ENCODE measurements at regions not wholly inside any gene's neighbourhood (a gene's known extent, or its start where the extent isn't known, plus 50 kb on each side); places are given as distances from the start of the nearest gene placed in this dataset.

DNA sequence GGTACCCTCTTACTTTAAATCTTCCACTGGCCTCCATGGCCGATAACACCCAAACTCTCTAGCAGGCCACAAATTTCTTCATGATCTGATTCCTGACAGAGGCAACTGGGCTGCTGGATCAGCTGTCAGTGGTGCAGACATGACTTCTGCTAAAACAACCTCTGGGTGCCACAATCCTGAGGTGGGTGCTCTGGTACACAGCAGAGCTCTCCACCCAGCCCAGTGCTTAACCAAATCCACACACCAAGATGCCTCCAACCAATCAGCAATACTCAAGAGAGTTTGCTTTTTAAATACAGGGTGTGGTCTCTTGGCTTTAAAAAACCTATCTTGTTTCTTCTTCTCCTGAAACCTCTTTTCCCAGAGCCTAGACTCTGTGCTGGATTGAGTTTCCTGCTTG lies 126.6 kb upstream of the SPACA1 start:
- peaks cover 0 to 20% (median 10%) of the 10 kb centered on the region in 5 donors for H3K27me3 Mint-ChIP-seq
- CTCF ChIA-PET = no interaction called here

DNA sequence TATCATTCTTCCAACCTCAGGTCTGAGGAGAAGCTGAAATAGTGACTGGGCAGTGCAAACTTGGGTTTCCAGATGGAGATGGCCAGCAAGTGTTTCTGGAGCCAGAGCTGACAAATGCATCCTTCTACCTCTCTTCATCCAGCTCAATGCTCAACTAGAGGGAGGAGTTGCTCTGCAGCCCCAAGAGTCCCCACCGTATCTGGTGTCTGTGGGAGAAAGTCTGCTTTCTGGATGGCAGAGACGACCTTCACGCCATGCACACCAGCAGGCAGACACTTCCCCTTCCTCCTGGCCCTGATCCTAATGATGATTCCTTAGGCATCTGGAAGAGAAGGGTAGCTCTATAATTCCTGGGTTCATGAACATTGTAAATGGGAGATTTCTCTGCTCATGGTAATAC lies 127.4 kb upstream of the SPACA1 start:
- Mint-ChIP-seq H3K27me3 (peaks cover 6 to 20% (median 8%) of the 10 kb centered on the region in 5 donors), H3K27ac (no peak overlapping the region)

More for the DNA sequence above, 126.6 kb upstream of the SPACA1 start:
- H3K36me3 ChIP-seq (ENCODE audit: control insufficient read depth in 2 of 3, insufficient read depth in 3 of 3, low read length in 3 of 3) = no peaks in the 10 kb centered on the region
- H3K27me3 ChIP-seq (ENCODE audit: control insufficient read depth in 2 of 2, insufficient read depth in 2 of 2, low read length in 2 of 2) = no peaks in the 10 kb centered on the region
- H3K27ac Mint-ChIP-seq = no peak overlapping the region
- H3K36me3 Mint-ChIP-seq = no peaks in the 10 kb centered on the region
- DNase-seq (no peak), ATAC-seq (no peak)
- H3K4me3 Mint-ChIP-seq = no peak overlapping the region
- peaks cover 0 to 5% of the 10 kb centered on the region in 2 donors for H3K4me1 ChIP-seq (ENCODE audit: control insufficient read depth in 2 of 2, insufficient read depth in 2 of 2, low read length in 2 of 2)
- H3K9me3 ChIP-seq (ENCODE audit: control insufficient read depth in 2 of 3, low read length in 3 of 3) = no peaks in the 10 kb centered on the region
- no peak overlapping the region for H3K27ac ChIP-seq (ENCODE audit: low read depth, low read length)
- H3K9me3 Mint-ChIP-seq = peaks cover 0 to 3% (median 0%) of the 10 kb centered on the region in 11 donors
- POLR2A ChIA-PET = no interaction called here
- H3K4me1 Mint-ChIP-seq = peaks cover 0 to 8% (median 0%) of the 10 kb centered on the region in 7 donors
- no peak overlapping the region for H3K4me3 ChIP-seq (ENCODE audit: low read length)
- intact Hi-C loops (cut with micrococcal nuclease) = loop anchor here in 1 of 2 donors (10.0 kb wide), 1 partner anchor 86 kb away; no protein-coding TSS in a partner anchor

GRCh38 chr6:87919416-87919815 lies 128.2 kb upstream of the SPACA1 start:
- ChIA-PET CTCF (no interaction called here), POLR2A (no interaction called here)

More for the DNA sequence above, 127.4 kb upstream of the SPACA1 start:
- DNase-seq (no peak), ATAC-seq (no peak)
- CTCF ChIA-PET = no interaction called here
- no peaks in the 10 kb centered on the region for H3K36me3 Mint-ChIP-seq
- POLR2A ChIA-PET = no interaction called here
- Histone ChIP-seq H3K9me3 (ENCODE audit: control insufficient read depth in 2 of 3, low read length in 3 of 3) (no peaks in the 10 kb centered on the region), H3K4me1 (ENCODE audit: control insufficient read depth in 2 of 2, insufficient read depth in 2 of 2, low read length in 2 of 2) (no peaks in the 10 kb centered on the region), H3K27me3 (ENCODE audit: control insufficient read depth in 2 of 2, insufficient read depth in 2 of 2, low read length in 2 of 2) (no peaks in the 10 kb centered on the region), H3K27ac (ENCODE audit: low read depth, low read length) (no peak overlapping the region), H3K36me3 (ENCODE audit: control insufficient read depth in 2 of 3, insufficient read depth in 3 of 3, low read length in 3 of 3) (no peaks in the 10 kb centered on the region), H3K4me3 (ENCODE audit: low read length) (no peak overlapping the region)
- H3K9me3 Mint-ChIP-seq = peaks cover 0 to 3% (median 0%) of the 10 kb centered on the region in 11 donors
- intact Hi-C loops (cut with micrococcal nuclease) = loop anchor here in 1 of 2 donors (10.0 kb wide), 1 partner anchor 85 kb away; no protein-coding TSS in a partner anchor
- peaks cover 0 to 15% (median 0%) of the 10 kb centered on the region in 7 donors for H3K4me1 Mint-ChIP-seq
- no peak overlapping the region for H3K4me3 Mint-ChIP-seq

DNA sequence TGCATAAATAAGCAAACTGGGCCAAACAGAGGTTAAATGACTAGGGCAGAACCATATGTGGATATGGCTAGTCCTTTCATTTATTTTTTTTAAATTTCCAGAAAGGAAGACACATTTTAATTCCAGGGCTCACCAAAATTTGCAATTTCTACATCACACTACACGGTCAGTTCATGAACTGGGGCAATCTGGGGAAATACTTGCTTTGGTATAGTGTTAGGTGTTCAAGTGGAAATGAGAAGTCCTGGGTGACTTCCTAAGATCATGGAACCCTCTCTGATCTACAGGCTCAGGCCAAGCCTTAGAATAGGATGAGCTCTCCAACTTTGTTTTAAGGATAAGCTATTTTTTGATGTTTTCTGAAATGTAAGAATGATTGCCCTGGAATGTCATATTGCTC lies 128.6 kb upstream of the SPACA1 start:
- POLR2A ChIA-PET = no interaction called here

More at GRCh38 chr6:87919416-87919815, 128.2 kb upstream of the SPACA1 start:
- H3K4me3 Mint-ChIP-seq = no peak overlapping the region
- ATAC-seq (no peak), DNase-seq (no peak)
- peaks cover 0 to 20% (median 0%) of the 10 kb centered on the region in 7 donors for H3K4me1 Mint-ChIP-seq
- no peak overlapping the region for H3K27ac ChIP-seq (ENCODE audit: low read depth, low read length)
- H3K27me3 ChIP-seq (ENCODE audit: control insufficient read depth in 2 of 2, insufficient read depth in 2 of 2, low read length in 2 of 2) = no peaks in the 10 kb centered on the region
- H3K4me3 ChIP-seq (ENCODE audit: low read length) = no peak overlapping the region
- peaks cover 6 to 23% (median 6%) of the 10 kb centered on the region in 5 donors for H3K27me3 Mint-ChIP-seq
- no peaks in the 10 kb centered on the region for H3K4me1 ChIP-seq (ENCODE audit: control insufficient read depth in 2 of 2, insufficient read depth in 2 of 2, low read length in 2 of 2)
- no peaks in the 10 kb centered on the region for H3K36me3 Mint-ChIP-seq
- no peak overlapping the region for H3K27ac Mint-ChIP-seq
- peaks cover 0 to 3% (median 0%) of the 10 kb centered on the region in 11 donors for H3K9me3 Mint-ChIP-seq
- no peaks in the 10 kb centered on the region for H3K9me3 ChIP-seq (ENCODE audit: control insufficient read depth in 2 of 3, low read length in 3 of 3)
- no peaks in the 10 kb centered on the region for H3K36me3 ChIP-seq (ENCODE audit: control insufficient read depth in 2 of 3, insufficient read depth in 3 of 3, low read length in 3 of 3)
- intact Hi-C loops (cut with micrococcal nuclease) = no loop called here

DNA sequence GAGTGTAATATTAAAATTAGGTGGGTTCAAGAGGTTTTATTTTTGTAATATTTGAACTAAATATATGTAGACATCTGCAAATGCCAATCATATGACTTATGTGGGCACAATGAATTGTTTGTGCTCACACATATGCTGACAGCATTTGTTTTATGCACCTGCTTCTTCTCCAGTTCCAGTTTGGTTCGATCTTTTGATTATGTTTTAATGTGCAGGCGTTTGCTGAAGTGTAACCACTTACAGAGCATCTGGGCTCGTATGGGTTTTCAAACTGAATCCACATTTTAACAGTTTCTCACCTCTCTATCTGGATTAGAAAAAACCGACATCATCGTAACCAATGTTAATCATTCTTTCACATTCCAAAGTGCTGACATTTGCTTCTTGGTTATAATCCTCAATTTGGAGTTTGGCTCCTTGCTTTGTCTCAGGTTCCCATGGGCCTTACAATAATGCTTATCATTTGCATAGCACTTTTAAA lies 129.1 kb upstream of the SPACA1 start:
- Histone ChIP-seq H3K4me3 (ENCODE audit: low read length) (no peak overlapping the region), H3K36me3 (ENCODE audit: control insufficient read depth in 2 of 3, insufficient read depth in 3 of 3, low read length in 3 of 3) (no peaks in the 10 kb centered on the region), H3K27ac (ENCODE audit: low read depth, low read length) (no peak overlapping the region), H3K27me3 (ENCODE audit: control insufficient read depth in 2 of 2, insufficient read depth in 2 of 2, low read length in 2 of 2) (no peaks in the 10 kb centered on the region), H3K9me3 (ENCODE audit: control insufficient read depth in 2 of 3, low read length in 3 of 3) (no peaks in the 10 kb centered on the region), H3K4me1 (ENCODE audit: control insufficient read depth in 2 of 2, insufficient read depth in 2 of 2, low read length in 2 of 2) (no peaks in the 10 kb centered on the region)
- POLR2A ChIA-PET = no interaction called here
- peaks cover 0 to 3% (median 0%) of the 10 kb centered on the region in 11 donors for H3K9me3 Mint-ChIP-seq
- intact Hi-C loops (cut with micrococcal nuclease) = no loop called here
- ATAC-seq = no peak
- DNase-seq = no peak
- no peaks in the 10 kb centered on the region for H3K36me3 Mint-ChIP-seq
- H3K4me3 Mint-ChIP-seq = no peak overlapping the region
- H3K27me3 Mint-ChIP-seq = peaks cover 5 to 23% (median 6%) of the 10 kb centered on the region in 5 donors
- CTCF ChIA-PET = no interaction called here
- peaks cover 0 to 20% (median 0%) of the 10 kb centered on the region in 7 donors for H3K4me1 Mint-ChIP-seq
- no peak overlapping the region for H3K27ac Mint-ChIP-seq

More for the DNA sequence above, 128.6 kb upstream of the SPACA1 start:
- Histone ChIP-seq H3K4me1 (ENCODE audit: control insufficient read depth in 2 of 2, insufficient read depth in 2 of 2, low read length in 2 of 2) (no peaks in the 10 kb centered on the region), H3K36me3 (ENCODE audit: control insufficient read depth in 2 of 3, insufficient read depth in 3 of 3, low read length in 3 of 3) (no peaks in the 10 kb centered on the region), H3K9me3 (ENCODE audit: control insufficient read depth in 2 of 3, low read length in 3 of 3) (no peaks in the 10 kb centered on the region), H3K27me3 (ENCODE audit: control insufficient read depth in 2 of 2, insufficient read depth in 2 of 2, low read length in 2 of 2) (no peaks in the 10 kb centered on the region), H3K4me3 (ENCODE audit: low read length) (no peak overlapping the region), H3K27ac (ENCODE audit: low read depth, low read length) (no peak overlapping the region)
- ATAC-seq (no peak), DNase-seq (no peak)
- Mint-ChIP-seq H3K27me3 (peaks cover 5 to 23% (median 6%) of the 10 kb centered on the region in 5 donors), H3K4me3 (no peak overlapping the region), H3K4me1 (peaks cover 0 to 20% (median 0%) of the 10 kb centered on the region in 7 donors), H3K36me3 (no peaks in the 10 kb centered on the region), H3K9me3 (peaks cover 0 to 3% (median 0%) of the 10 kb centered on the region in 11 donors), H3K27ac (no peak overlapping the region)
- CTCF ChIA-PET = no interaction called here
- intact Hi-C loops (cut with micrococcal nuclease) = no loop called here

DNA sequence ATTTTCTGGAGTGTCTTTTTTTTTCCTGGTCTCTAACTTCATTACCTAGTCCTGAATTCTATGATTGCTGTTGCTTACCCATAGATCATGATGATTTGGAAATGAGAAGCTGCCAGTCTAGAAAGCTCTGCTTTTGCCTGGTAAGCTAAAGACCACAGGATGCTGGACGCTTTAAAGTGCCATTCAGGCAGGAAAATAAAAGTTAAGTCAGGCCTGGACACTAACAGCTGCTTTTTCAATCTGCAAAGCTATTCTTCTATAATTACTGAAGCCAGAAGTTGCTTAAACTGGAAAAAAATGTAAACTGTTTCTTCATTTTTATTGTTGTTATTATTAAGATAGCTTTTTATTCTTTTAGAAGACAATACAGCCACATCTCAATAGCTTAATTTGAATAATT lies 129.8 kb upstream of the SPACA1 start:
- Histone ChIP-seq H3K9me3 (ENCODE audit: control insufficient read depth in 2 of 3, low read length in 3 of 3) (no peaks in the 10 kb centered on the region), H3K4me1 (ENCODE audit: control insufficient read depth in 2 of 2, insufficient read depth in 2 of 2, low read length in 2 of 2) (no peaks in the 10 kb centered on the region), H3K27ac (ENCODE audit: low read depth, low read length) (no peak overlapping the region), H3K27me3 (ENCODE audit: control insufficient read depth in 2 of 2, insufficient read depth in 2 of 2, low read length in 2 of 2) (no peaks in the 10 kb centered on the region), H3K4me3 (ENCODE audit: low read length) (no peak overlapping the region), H3K36me3 (ENCODE audit: control insufficient read depth in 2 of 3, insufficient read depth in 3 of 3, low read length in 3 of 3) (no peaks in the 10 kb centered on the region)
- H3K27me3 Mint-ChIP-seq = peaks cover 5 to 23% (median 6%) of the 10 kb centered on the region in 5 donors
- no peak for DNase-seq
- ATAC-seq = no peak
- ChIA-PET POLR2A (no interaction called here), CTCF (no interaction called here)
- intact Hi-C loops (cut with micrococcal nuclease) = no loop called here
- H3K9me3 Mint-ChIP-seq = peaks cover 0 to 3% (median 0%) of the 10 kb centered on the region in 11 donors
- H3K36me3 Mint-ChIP-seq = no peaks in the 10 kb centered on the region
- no peak overlapping the region for H3K4me3 Mint-ChIP-seq
- H3K4me1 Mint-ChIP-seq = peaks cover 0 to 17% (median 0%) of the 10 kb centered on the region in 7 donors
- no peak overlapping the region for H3K27ac Mint-ChIP-seq

DNA sequence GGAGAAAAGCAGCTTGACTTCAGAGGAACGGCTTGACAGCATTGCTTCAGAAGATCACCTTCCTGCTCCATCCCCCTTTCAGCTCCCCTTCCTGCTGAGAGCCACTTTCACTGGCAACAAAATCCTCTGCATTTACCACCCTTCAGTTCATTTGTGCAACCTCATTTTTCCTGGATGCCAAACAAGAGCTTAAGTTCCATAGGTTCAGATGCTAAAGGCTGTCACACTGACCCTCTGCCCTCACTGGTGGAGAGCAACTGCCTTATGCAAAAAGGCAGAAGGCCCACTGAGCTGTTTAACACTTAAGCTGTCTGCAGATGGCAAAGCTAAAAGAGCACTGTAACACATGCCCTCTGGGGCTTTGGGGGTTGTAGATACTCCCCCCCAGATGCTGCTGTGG lies 131.2 kb upstream of the SPACA1 start:
- Histone ChIP-seq H3K36me3 (ENCODE audit: control insufficient read depth in 2 of 3, insufficient read depth in 3 of 3, low read length in 3 of 3) (no peaks in the 10 kb centered on the region), H3K27me3 (ENCODE audit: control insufficient read depth in 2 of 2, insufficient read depth in 2 of 2, low read length in 2 of 2) (no peaks in the 10 kb centered on the region), H3K9me3 (ENCODE audit: control insufficient read depth in 2 of 3, low read length in 3 of 3) (no peaks in the 10 kb centered on the region), H3K4me1 (ENCODE audit: control insufficient read depth in 2 of 2, insufficient read depth in 2 of 2, low read length in 2 of 2) (no peaks in the 10 kb centered on the region), H3K27ac (ENCODE audit: low read depth, low read length) (no peak overlapping the region), H3K4me3 (ENCODE audit: low read length) (no peak overlapping the region)
- H3K27me3 Mint-ChIP-seq = peaks cover 5 to 26% (median 12%) of the 10 kb centered on the region in 5 donors
- ChIA-PET POLR2A (no interaction called here), CTCF (no interaction called here)
- DNase-seq = no peak
- no peaks in the 10 kb centered on the region for H3K36me3 Mint-ChIP-seq
- peaks cover 0 to 17% (median 0%) of the 10 kb centered on the region in 7 donors for H3K4me1 Mint-ChIP-seq
- intact Hi-C loops (cut with micrococcal nuclease) = no loop called here
- no peak overlapping the region for H3K27ac Mint-ChIP-seq
- H3K9me3 Mint-ChIP-seq = peaks cover 0 to 3% (median 0%) of the 10 kb centered on the region in 11 donors
- ATAC-seq = no peak
- H3K4me3 Mint-ChIP-seq = no peak overlapping the region
